ENCODE measurements at regions not wholly inside any gene's neighbourhood (a gene's known extent, or its start where the extent isn't known, plus 50 kb on each side); places are given as distances from the start of the nearest gene placed in this dataset.

DNA sequence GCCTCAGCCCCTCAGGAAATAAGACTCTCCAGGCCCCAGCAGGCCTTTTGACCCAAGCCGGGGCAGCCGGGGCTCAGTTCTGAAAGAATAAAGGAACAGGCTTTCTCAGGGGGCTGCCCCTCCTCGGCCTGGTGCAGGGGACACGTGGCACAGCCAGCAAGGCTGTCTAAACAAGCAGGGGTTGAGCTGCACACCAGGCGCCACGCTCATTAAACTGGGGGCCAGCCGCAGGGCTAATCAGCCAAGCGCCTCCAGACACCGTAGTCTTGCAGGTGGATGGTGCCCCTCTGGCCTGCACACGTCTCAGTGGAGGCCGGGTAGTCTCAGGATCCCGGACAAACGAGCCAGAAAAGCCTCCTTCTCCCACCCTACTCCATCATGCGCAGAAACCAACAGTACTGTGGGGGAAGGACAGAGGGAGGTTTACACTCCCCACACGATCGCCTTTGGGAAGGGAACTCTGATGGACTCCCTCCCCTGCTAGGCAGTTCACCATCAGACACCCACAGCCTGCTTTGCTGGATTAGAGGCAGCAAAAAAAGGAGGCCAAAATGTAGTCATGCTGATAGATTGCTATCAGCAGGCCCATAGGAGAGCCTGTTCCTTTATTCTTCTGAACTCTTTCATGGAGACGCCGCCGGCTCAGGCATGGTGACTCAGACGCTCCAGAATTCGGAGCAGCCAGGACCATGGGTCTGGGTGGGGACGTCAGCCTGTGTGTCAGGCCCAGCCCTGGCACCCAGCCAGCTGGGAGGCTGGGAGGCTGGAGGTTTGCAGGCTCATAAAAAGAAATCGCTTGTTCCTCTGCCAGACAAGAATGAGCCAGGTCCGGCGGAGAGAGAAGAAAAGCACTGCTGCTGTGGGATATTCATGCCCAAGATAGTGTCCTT lies 342.4 kb downstream of the BCOR start:
- TF ChIP-seq, protein P1, sequence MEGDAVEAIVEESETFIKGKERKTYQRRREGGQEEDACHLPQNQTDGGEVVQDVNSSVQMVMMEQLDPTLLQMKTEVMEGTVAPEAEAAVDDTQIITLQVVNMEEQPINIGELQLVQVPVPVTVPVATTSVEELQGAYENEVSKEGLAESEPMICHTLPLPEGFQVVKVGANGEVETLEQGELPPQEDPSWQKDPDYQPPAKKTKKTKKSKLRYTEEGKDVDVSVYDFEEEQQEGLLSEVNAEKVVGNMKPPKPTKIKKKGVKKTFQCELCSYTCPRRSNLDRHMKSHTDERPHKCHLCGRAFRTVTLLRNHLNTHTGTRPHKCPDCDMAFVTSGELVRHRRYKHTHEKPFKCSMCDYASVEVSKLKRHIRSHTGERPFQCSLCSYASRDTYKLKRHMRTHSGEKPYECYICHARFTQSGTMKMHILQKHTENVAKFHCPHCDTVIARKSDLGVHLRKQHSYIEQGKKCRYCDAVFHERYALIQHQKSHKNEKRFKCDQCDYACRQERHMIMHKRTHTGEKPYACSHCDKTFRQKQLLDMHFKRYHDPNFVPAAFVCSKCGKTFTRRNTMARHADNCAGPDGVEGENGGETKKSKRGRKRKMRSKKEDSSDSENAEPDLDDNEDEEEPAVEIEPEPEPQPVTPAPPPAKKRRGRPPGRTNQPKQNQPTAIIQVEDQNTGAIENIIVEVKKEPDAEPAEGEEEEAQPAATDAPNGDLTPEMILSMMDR (IDR thresholded peaks at IDR 0.05; ENCODE audit: insufficient read depth, low read length, poor library complexity, severe bottlenecking), result no peak
- TF ChIP-seq EZH2phosphoT487 (conservative IDR thresholded peaks at IDR 0.05; ENCODE audit: low read length), result no peak
